AG10803 (cell line): ENCODE measurements at regions not wholly inside any gene's neighbourhood (a gene's known extent, or its start where the extent isn't known, plus 50 kb on each side); places are given as distances from the start of the nearest gene placed in this dataset.
"Not testable (repeated sequence)": the region's sequence is repeated elsewhere in the genome, so short reads cannot be mapped to it uniquely, and the experiment has no call there.

Experiments
- DNase-seq: peaks from one replicate; pipeline ENCODE4 v3.0.0; 2010; ENCODE audit warnings: low read depth
- H3K4me3 ChIP-seq: 2 replicates; pipeline ENCODE4 v1.5.1; 2011; ENCODE audit warnings: mild to moderate bottlenecking, low read length, control low read depth
- TF ChIP-seq, protein P1 (sequence below): conservative IDR thresholded peaks from 2 replicates; pipeline ENCODE4 v1.5.1; 2011; ENCODE audit warnings: mild to moderate bottlenecking, low read length, control low read depth, inconsistent platforms

DNA sequence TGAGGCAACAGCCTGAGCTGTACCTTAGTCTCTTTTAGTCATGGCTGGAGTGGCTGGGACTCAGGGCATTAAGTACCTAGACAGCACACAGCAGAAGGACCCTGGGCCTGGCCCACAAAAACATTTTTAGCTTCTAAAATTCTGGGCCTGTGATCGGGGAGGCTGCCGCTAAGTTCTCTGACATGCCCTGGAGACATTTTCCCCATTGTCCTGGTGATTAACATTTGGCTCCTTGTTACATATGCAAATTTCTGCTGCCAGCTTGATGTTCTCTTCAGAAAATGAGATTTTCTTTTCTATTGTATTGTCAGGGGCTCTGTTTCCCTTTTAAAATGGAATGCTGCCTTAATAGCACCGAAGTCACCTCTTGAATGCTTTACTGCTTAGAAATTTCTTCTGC, 952.4 kb downstream of the TRAM1L1 start:
- no peak overlapping the region for H3K4me3 ChIP-seq
- TF ChIP-seq, protein P1, sequence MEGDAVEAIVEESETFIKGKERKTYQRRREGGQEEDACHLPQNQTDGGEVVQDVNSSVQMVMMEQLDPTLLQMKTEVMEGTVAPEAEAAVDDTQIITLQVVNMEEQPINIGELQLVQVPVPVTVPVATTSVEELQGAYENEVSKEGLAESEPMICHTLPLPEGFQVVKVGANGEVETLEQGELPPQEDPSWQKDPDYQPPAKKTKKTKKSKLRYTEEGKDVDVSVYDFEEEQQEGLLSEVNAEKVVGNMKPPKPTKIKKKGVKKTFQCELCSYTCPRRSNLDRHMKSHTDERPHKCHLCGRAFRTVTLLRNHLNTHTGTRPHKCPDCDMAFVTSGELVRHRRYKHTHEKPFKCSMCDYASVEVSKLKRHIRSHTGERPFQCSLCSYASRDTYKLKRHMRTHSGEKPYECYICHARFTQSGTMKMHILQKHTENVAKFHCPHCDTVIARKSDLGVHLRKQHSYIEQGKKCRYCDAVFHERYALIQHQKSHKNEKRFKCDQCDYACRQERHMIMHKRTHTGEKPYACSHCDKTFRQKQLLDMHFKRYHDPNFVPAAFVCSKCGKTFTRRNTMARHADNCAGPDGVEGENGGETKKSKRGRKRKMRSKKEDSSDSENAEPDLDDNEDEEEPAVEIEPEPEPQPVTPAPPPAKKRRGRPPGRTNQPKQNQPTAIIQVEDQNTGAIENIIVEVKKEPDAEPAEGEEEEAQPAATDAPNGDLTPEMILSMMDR: no peak
- no peak for DNase-seq

DNA sequence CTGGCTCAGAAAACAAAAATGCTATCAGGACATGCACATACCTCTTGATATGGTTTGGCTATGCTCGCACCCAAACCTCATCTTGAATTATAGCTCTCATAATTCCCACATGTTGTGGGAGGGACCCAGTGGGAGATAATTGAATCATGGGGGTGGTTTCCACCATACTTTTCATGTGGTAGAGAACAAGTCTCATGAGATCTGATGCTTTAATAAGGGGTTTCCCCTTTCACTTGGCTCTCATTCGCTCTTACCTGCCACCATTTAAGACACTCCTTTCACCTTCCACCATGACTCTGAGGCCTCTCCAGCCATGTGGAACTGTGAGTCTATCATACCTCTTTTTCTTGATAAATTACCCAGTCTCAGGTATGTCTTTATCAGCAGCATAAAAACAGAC, 958.6 kb downstream of the TRAM1L1 start:
- TF ChIP-seq, protein P1: no peak
- no peak for DNase-seq
- no peak overlapping the region for H3K4me3 ChIP-seq

DNA sequence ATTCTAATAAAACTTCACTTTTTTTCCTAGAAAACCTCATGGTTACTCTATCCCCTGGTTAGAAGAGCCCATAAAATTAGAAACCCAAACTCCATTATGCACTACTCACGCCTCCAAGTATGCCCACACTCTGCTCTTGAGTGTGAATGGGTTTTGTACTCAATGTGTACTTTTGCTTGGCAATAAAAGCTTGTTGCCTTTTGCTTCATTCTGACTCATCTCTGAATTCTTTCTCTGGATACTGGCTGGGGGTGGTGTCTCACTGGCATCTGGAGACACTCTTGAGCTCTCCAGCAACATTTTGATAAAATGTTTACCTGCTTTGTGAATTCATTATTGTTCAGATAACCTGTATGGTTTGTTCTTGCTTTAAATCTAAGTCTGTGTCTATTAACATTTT, 963.3 kb downstream of the TRAM1L1 start:
- H3K4me3 ChIP-seq: no peak overlapping the region
- no peak for DNase-seq
- TF ChIP-seq, protein P1: no peak

DNA sequence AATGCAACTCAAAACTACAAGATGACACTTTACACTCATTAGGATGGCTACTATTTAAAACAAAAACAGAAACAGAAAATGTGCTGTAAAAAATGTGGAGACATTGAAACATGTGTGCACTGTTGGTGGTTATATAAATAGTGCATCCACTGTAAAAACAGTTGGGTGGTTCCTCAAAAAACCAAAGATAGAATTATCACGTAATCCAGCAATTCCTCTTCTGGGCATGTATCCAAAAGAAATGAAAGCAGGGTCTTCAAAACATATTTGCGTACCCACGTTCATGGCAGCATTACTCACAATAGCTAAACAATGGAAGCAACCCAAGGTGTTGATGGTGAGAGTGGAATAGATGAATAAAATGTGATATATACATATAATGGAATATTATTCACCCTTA, 967.2 kb downstream of the TRAM1L1 start:
- no peak for DNase-seq
- no peak overlapping the region for H3K4me3 ChIP-seq
- TF ChIP-seq, protein P1: no peak

DNA sequence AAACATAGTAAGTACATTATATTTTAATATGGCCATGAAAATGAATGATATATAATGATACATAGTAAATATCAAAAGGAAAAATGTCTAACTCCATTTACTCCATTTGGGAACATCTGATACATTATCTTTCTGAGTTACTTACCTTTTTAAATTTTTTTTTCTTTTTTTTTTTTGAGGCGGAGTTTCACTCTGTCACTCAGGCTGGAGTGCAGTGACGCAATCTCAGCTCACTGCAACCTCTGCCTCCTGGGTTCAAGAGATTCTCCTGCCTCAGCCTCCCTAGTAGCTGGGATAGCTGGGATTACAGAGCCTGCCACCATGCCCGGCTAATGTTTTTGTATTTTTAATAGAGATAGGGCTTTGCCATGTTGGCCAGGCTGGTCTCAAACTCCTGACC, 972.5 kb downstream of the TRAM1L1 start:
- DNase-seq, H3K4me3 ChIP-seq: not testable (repeated sequence)

DNA sequence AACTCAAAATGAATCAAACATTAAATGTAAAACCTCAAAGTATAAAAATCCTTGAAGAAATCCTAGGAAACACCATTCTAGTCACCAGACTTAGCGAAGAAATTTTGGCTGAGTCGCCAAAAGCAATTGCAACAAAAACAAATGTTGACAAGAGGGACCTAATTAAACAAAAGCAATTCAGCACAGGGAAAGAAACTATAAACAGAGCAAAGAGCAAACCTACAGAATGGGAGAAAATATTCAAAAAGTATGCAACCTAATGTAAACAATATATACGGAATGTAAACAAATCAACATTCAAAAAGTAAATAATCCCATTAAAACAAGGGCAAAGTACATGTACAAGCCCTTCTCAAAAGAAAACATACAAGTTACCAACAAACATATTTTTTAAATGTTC, 974.7 kb downstream of the TRAM1L1 start:
- TF ChIP-seq, protein P1: no peak
- H3K4me3 ChIP-seq: no peak overlapping the region

DNA sequence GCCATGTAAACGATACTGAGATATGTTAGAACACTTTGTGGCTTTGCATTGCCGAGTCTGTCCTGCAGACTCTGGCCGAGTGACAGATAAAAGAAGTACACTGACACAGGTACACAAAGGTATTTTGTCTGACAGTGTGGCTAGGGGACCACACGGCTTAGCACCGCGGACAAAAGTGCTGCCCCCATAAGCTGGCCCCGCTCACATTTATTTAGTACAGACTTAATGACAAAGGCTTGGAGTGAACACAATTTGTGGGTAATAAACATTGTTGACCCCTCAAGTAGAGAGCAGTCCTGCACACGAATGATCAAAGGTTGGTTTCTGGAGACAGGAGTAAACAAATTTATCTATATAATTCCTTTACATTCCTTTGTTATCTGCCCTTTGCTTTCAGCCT, 976.8 kb downstream of the TRAM1L1 start:
- no peak overlapping the region for H3K4me3 ChIP-seq
- TF ChIP-seq, protein P1: no peak
- DNase-seq: no peak

More for the DNA sequence above, 974.7 kb downstream of the TRAM1L1 start:
- no peak for DNase-seq

DNA sequence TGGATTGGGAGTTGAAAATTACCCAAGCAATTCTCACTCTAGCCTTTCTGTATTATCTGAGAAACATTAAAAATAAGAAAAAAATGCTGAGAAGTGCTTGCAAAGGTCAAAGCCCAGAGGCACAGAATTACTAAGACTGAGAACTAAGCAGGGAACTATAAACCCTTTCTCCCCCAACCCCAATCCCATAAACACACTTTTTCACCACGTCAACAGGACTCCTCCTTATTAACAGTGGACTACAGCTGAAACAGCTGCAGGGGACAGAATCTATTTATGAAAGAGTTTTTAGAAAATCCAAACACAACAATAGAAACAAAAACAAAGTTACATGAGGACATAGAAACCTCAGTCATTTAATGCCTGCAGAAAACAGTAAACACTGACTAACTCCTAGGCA, 984.1 kb downstream of the TRAM1L1 start:
- TF ChIP-seq, protein P1: no peak
- DNase-seq: no peak
- H3K4me3 ChIP-seq: no peak overlapping the region
